Central memory CD4-positive, alpha-beta T cell (primary cell): ENCODE measurements at regions not wholly inside any gene's neighbourhood (a gene's known extent, or its start where the extent isn't known, plus 50 kb on each side); places are given as distances from the start of the nearest gene placed in this dataset.

ENCODE experiments used
- DNase-seq: peaks from one replicate; pipeline ENCODE4 v3.0.0; 2022

- no peak for DNase-seq
These were observed 445.7 kb upstream of the SLC14A2 start for GRCh38 chr18:45169610-45170009.

GRCh38 chr18:45171679-45172191, 443.5 kb upstream of the SLC14A2 start:
- DNase-seq, result no peak

- DNase-seq, result no peak
These were observed 441.9 kb upstream of the SLC14A2 start for GRCh38 chr18:45173327-45173726.

- no peak for DNase-seq
These were observed 441.3 kb upstream of the SLC14A2 start for GRCh38 chr18:45173799-45174519.

GRCh38 chr18:45174629-45175136, 440.6 kb upstream of the SLC14A2 start:
- no peak for DNase-seq

- no peak for DNase-seq
These were observed 439.8 kb upstream of the SLC14A2 start for GRCh38 chr18:45175511-45175910.

GRCh38 chr18:45186832-45187231, 428.4 kb upstream of the SLC14A2 start:
- DNase-seq, result no peak

GRCh38 chr18:45191795-45192194, 423.5 kb upstream of the SLC14A2 start:
- DNase-seq, result no peak

GRCh38 chr18:45197526-45197970, 417.7 kb upstream of the SLC14A2 start:
- DNase-seq, result no peak

- DNase-seq, result no peak
These were observed 416.8 kb upstream of the SLC14A2 start for GRCh38 chr18:45198526-45198925.

GRCh38 chr18:45201029-45201428, 414.2 kb upstream of the SLC14A2 start:
- DNase-seq, result no peak

GRCh38 chr18:45201489-45201888, 413.8 kb upstream of the SLC14A2 start:
- DNase-seq, result no peak

GRCh38 chr18:45202061-45202460, 413.2 kb upstream of the SLC14A2 start:
- no peak for DNase-seq

GRCh38 chr18:45203677-45204076, 411.6 kb upstream of the SLC14A2 start:
- DNase-seq, result no peak

- DNase-seq, result no peak
These were observed 407.9 kb upstream of the SLC14A2 start for GRCh38 chr18:45207328-45207727.

- DNase-seq, result no peak
These were observed 407.1 kb upstream of the SLC14A2 start for GRCh38 chr18:45208164-45208563.

- peak; percentile 28 for DNase-seq
These were observed 402.9 kb upstream of the SLC14A2 start for GRCh38 chr18:45212181-45213039.

- no peak for DNase-seq
These were observed 402.3 kb upstream of the SLC14A2 start for GRCh38 chr18:45213040-45213333.

- no peak for DNase-seq
These were observed 396.8 kb upstream of the SLC14A2 start for GRCh38 chr18:45218436-45218835.

GRCh38 chr18:45221363-45221762, 393.9 kb upstream of the SLC14A2 start:
- no peak for DNase-seq

GRCh38 chr18:45222180-45222579, 393.1 kb upstream of the SLC14A2 start:
- DNase-seq, result no peak

- no peak for DNase-seq
These were observed 388.1 kb upstream of the SLC14A2 start for GRCh38 chr18:45227001-45227742.

GRCh38 chr18:45228796-45229388, 386.4 kb upstream of the SLC14A2 start:
- DNase-seq, result no peak
